SK-N-SH treated with all-trans-retinoic acid at 6 μM for 48 hours (cell line): ENCODE measurements at regions not wholly inside any gene's neighbourhood (a gene's known extent, or its start where the extent isn't known, plus 50 kb on each side); places are given as distances from the start of the nearest gene placed in this dataset.
"Not testable (repeated sequence)": the region's sequence is repeated elsewhere in the genome, so short reads cannot be mapped to it uniquely, and the experiment has no call there.

Source experiments
- ATAC-seq: fragments of 200-7000 bp; cut with Tn5 transposase; 3 replicates; pipeline ENCODE4 v1.9.1; 2020; ENCODE audit warnings: mild to moderate bottlenecking, moderate library complexity
- ARNTL ChIP-seq: fragments of 450-650 bp; formaldehyde crosslinking; IDR thresholded peaks from 2 replicates; pipeline ENCODE4 v1.5.0; 2020; ENCODE audit warnings: low read depth, mild to moderate bottlenecking, moderate library complexity, borderline replicate concordance
- BACH2 ChIP-seq: fragments of 250-450 bp; sonication (Bioruptor Pico); IDR thresholded peaks from 2 replicates; pipeline ENCODE4 v1.9.0; 2021; ENCODE audit warnings: mild to moderate bottlenecking, borderline replicate concordance
- CSDC2 ChIP-seq: fragments of 250-450 bp; sonication (Bioruptor Pico); IDR thresholded peaks from 2 replicates; pipeline ENCODE4 v1.5.0; 2020; ENCODE audit warnings: mild to moderate bottlenecking, moderate library complexity
- ESRRG ChIP-seq: fragments of 250-450 bp; sonication (Bioruptor Pico); IDR thresholded peaks from 2 replicates; pipeline ENCODE4 v1.6.1; 2021; ENCODE audit warnings: mild to moderate bottlenecking
- GLIS3 ChIP-seq: fragments of 250-450 bp; sonication (Bioruptor Pico); IDR thresholded peaks from 2 replicates; pipeline ENCODE4 v1.5.0; 2020; ENCODE audit warnings: mild to moderate bottlenecking, moderate library complexity
- ISL1 ChIP-seq: fragments of 250-450 bp; sonication (Bioruptor Pico); IDR thresholded peaks from 2 replicates; pipeline ENCODE4 v2.1.2; 2022; ENCODE audit warnings: mild to moderate bottlenecking, moderate library complexity
- OSR1 ChIP-seq: fragments of 250-450 bp; sonication (Bioruptor Pico); IDR thresholded peaks from 2 replicates; pipeline ENCODE4 v1.8.0; 2022; ENCODE audit warnings: moderate library complexity, mild to moderate bottlenecking, inconsistent platforms
- PPARA ChIP-seq: fragments of 250-450 bp; sonication (Bioruptor Pico); IDR thresholded peaks from 2 replicates; pipeline ENCODE4 v1.5.0; 2020; ENCODE audit warnings: mild to moderate bottlenecking, borderline replicate concordance
- RARB ChIP-seq: fragments of 250-450 bp; sonication (Bioruptor Pico); IDR thresholded peaks from 2 replicates; pipeline ENCODE4 v1.8.0; 2021; ENCODE audit warnings: mild to moderate bottlenecking, moderate library complexity
- SNAI2 ChIP-seq: fragments of 250-450 bp; sonication (Bioruptor Pico); IDR thresholded peaks from 2 replicates; pipeline ENCODE4 v1.5.0; 2020; ENCODE audit warnings: mild to moderate bottlenecking, moderate library complexity
- TCF4 ChIP-seq: fragments of 250-450 bp; sonication (Bioruptor Pico); IDR thresholded peaks from 2 replicates; pipeline ENCODE4 v1.8.0; 2021; ENCODE audit warnings: mild to moderate bottlenecking, moderate library complexity, borderline replicate concordance
- ZFP3 ChIP-seq: fragments of 250-450 bp; sonication (Bioruptor Pico); IDR thresholded peaks from 2 replicates; pipeline ENCODE4 v1.5.0; 2020; ENCODE audit warnings: mild to moderate bottlenecking, moderate library complexity
- ZFP30 ChIP-seq: fragments of 450-650 bp; formaldehyde crosslinking; IDR thresholded peaks from 2 replicates; pipeline ENCODE4 v1.5.0; 2022; ENCODE audit warnings: mild to moderate bottlenecking, moderate library complexity
- ZNF565 ChIP-seq: fragments of 450-650 bp; formaldehyde crosslinking; conservative IDR thresholded peaks from 2 replicates; pipeline ENCODE4 v1.5.0; 2020; ENCODE audit warnings: low read depth, mild to moderate bottlenecking, moderate library complexity
- ZNF70 ChIP-seq: fragments of 450-650 bp; formaldehyde crosslinking; IDR thresholded peaks from 2 replicates; pipeline ENCODE4 v1.5.0; 2020; ENCODE audit warnings: mild to moderate bottlenecking, moderate library complexity
- ZNF8 ChIP-seq: fragments of 450-650 bp; formaldehyde crosslinking; IDR thresholded peaks from 2 replicates; pipeline ENCODE4 v1.5.0; 2020; ENCODE audit warnings: mild to moderate bottlenecking, moderate library complexity
- TF ChIP-seq, protein P1 (sequence below): fragments of 250-450 bp; sonication (Bioruptor Pico); IDR thresholded peaks from 2 replicates; pipeline ENCODE4 v1.5.0; 2020; ENCODE audit warnings: mild to moderate bottlenecking, moderate library complexity
- TF ChIP-seq, protein P2 (sequence below): fragments of 250-450 bp; sonication (Bioruptor Pico); IDR thresholded peaks from 2 replicates; pipeline ENCODE4 v1.5.1; 2021; ENCODE audit warnings: mild to moderate bottlenecking, moderate library complexity
- TF ChIP-seq, protein P3 (sequence below): fragments of 250-450 bp; sonication (Bioruptor Pico); IDR thresholded peaks from 2 replicates; pipeline ENCODE4 v1.8.0; 2021; ENCODE audit warnings: low read depth, mild to moderate bottlenecking, moderate library complexity, borderline replicate concordance
- TF ChIP-seq, protein P4 (sequence below): fragments of 250-450 bp; sonication (Bioruptor Pico); IDR thresholded peaks from 2 replicates; pipeline ENCODE4 v1.8.0; 2020; ENCODE audit warnings: mild to moderate bottlenecking, moderate library complexity, borderline replicate concordance
- TF ChIP-seq, protein P5 (sequence below): fragments of 250-450 bp; sonication (Bioruptor Pico); IDR thresholded peaks from 2 replicates; pipeline ENCODE4 v1.5.1; 2020; ENCODE audit warnings: low read depth, mild to moderate bottlenecking, moderate library complexity

DNA sequence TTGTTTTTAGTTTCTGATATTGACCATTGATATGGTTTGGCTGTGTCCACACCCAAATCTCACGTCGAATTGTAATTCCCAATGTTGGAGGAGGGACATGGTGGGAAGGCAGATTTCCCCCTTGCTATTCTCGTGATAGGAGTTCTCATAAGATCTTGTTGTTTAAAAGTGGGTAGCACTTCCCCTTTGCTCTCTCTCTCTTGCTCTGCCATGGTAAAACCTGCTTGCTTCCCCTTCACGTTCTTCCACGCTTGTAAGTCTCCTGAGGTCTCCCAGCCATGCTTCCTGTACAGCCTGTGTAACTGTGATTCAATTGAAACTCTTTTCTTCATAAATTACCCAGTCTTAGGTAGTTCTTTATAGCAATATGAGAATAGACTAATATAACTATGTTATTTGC is 203.6 kb upstream of the CHORDC1 start (continued):
- TF ChIP-seq, protein P1, sequence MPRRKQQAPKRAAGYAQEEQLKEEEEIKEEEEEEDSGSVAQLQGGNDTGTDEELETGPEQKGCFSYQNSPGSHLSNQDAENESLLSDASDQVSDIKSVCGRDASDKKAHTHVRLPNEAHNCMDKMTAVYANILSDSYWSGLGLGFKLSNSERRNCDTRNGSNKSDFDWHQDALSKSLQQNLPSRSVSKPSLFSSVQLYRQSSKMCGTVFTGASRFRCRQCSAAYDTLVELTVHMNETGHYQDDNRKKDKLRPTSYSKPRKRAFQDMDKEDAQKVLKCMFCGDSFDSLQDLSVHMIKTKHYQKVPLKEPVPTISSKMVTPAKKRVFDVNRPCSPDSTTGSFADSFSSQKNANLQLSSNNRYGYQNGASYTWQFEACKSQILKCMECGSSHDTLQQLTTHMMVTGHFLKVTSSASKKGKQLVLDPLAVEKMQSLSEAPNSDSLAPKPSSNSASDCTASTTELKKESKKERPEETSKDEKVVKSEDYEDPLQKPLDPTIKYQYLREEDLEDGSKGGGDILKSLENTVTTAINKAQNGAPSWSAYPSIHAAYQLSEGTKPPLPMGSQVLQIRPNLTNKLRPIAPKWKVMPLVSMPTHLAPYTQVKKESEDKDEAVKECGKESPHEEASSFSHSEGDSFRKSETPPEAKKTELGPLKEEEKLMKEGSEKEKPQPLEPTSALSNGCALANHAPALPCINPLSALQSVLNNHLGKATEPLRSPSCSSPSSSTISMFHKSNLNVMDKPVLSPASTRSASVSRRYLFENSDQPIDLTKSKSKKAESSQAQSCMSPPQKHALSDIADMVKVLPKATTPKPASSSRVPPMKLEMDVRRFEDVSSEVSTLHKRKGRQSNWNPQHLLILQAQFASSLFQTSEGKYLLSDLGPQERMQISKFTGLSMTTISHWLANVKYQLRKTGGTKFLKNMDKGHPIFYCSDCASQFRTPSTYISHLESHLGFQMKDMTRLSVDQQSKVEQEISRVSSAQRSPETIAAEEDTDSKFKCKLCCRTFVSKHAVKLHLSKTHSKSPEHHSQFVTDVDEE (CRISPR knock-in tag), result no peak
- TF ChIP-seq TCF4 (CRISPR knock-in tag) (no peak), CSDC2 (CRISPR knock-in tag) (no peak)

DNA sequence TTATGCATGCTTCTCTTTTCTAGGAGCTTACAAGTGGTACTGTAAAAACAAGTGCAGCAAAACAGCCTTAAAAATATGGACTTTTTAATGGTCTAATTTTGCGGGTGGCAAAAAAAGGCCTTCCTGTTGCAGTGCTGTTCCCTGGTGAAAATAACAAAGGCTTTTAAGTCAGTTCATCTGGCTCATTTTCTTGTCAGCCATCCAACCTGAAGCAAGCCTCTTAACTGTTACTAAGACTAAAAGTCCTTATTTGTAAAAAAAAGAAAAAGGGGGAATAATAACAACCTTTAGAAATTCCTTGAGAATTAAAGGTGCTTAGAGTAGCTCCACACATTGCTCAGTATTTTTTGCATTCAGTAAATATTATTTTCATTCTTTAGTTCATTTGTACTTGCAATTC is 200.5 kb upstream of the CHORDC1 start:
- no peak for ATAC-seq
- TF ChIP-seq ZNF565 (CRISPR knock-in tag), result no peak
- no peak for TF ChIP-seq SNAI2
- TF ChIP-seq ZNF8 (CRISPR knock-in tag), result no peak
- TF ChIP-seq, protein P2, sequence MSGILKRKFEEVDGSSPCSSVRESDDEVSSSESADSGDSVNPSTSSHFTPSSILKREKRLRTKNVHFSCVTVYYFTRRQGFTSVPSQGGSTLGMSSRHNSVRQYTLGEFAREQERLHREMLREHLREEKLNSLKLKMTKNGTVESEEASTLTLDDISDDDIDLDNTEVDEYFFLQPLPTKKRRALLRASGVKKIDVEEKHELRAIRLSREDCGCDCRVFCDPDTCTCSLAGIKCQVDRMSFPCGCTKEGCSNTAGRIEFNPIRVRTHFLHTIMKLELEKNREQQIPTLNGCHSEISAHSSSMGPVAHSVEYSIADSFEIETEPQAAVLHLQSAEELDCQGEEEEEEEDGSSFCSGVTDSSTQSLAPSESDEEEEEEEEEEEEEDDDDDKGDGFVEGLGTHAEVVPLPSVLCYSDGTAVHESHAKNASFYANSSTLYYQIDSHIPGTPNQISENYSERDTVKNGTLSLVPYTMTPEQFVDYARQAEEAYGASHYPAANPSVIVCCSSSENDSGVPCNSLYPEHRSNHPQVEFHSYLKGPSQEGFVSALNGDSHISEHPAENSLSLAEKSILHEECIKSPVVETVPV, result no peak
- no peak for TF ChIP-seq ARNTL
- no peak for TF ChIP-seq ZFP30 (CRISPR knock-in tag)
- no peak for TF ChIP-seq ZNF70 (CRISPR knock-in tag)

DNA sequence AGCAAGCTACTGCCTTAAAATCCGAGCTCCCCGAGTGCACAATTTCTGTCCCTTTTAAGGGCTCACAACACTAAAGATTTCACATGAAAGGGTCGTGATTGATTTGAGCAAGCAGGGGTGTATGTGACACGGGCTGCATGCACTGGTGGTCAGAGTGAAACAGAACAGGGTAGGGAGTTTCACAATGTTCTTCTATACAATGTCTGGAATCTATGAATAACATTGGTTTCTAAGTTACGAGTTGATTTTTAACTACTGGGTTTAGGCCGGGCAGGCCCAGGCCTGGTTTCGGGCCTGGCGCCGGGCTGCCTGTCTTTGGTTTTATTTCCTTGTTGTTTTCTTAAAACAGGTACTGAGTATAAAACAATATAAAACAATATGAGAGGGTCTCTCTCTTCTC is 199.9 kb upstream of the CHORDC1 start:
- not testable (repeated sequence) for ATAC-seq

DNA sequence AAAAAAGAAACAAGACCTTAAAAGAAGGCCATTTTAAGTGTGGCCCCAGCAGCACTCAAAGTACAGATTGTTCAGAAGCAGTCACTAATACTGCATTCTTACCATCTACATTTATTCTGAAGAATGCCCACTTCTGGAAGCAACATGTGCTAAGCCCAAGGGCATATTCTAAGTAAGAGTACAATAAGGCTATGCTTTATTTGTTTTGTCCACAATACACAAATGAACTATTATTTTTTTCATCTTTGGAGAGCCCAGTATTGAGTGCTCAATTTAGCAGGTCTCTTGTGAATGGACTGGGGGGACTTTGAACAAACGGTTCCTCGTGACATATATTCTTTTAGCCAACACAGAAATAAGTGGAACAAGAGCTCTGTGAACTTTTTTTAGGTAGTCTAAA is 191.4 kb upstream of the CHORDC1 start:
- ATAC-seq, result no peak

More for the DNA sequence above, 191.4 kb upstream of the CHORDC1 start:
- TF ChIP-seq, protein P3, sequence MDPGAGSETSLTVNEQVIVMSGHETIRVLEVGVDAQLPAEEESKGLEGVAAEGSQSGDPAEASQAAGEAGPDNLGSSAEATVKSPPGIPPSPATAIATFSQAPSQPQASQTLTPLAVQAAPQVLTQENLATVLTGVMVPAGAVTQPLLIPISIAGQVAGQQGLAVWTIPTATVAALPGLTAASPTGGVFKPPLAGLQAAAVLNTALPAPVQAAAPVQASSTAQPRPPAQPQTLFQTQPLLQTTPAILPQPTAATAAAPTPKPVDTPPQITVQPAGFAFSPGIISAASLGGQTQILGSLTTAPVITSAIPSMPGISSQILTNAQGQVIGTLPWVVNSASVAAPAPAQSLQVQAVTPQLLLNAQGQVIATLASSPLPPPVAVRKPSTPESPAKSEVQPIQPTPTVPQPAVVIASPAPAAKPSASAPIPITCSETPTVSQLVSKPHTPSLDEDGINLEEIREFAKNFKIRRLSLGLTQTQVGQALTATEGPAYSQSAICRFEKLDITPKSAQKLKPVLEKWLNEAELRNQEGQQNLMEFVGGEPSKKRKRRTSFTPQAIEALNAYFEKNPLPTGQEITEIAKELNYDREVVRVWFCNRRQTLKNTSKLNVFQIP (CRISPR knock-in tag), result no peak
- TF ChIP-seq CSDC2 (CRISPR knock-in tag) (no peak), ESRRG (CRISPR knock-in tag) (no peak), RARB (CRISPR knock-in tag) (no peak), PPARA (CRISPR knock-in tag) (no peak), OSR1 (CRISPR knock-in tag) (no peak), BACH2 (CRISPR knock-in tag) (no peak), ZFP3 (CRISPR knock-in tag) (no peak), ZNF70 (CRISPR knock-in tag) (no peak), ZFP30 (CRISPR knock-in tag) (no peak), SNAI2 (no peak), TCF4 (CRISPR knock-in tag) (no peak), ISL1 (CRISPR knock-in tag) (no peak), GLIS3 (CRISPR knock-in tag) (no peak), ZNF565 (CRISPR knock-in tag) (no peak), ARNTL (no peak)
- TF ChIP-seq, protein P4, sequence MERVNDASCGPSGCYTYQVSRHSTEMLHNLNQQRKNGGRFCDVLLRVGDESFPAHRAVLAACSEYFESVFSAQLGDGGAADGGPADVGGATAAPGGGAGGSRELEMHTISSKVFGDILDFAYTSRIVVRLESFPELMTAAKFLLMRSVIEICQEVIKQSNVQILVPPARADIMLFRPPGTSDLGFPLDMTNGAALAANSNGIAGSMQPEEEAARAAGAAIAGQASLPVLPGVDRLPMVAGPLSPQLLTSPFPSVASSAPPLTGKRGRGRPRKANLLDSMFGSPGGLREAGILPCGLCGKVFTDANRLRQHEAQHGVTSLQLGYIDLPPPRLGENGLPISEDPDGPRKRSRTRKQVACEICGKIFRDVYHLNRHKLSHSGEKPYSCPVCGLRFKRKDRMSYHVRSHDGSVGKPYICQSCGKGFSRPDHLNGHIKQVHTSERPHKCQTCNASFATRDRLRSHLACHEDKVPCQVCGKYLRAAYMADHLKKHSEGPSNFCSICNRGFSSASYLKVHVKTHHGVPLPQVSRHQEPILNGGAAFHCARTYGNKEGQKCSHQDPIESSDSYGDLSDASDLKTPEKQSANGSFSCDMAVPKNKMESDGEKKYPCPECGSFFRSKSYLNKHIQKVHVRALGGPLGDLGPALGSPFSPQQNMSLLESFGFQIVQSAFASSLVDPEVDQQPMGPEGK (CRISPR knock-in tag), result no peak
- TF ChIP-seq, protein P2, result no peak
- TF ChIP-seq, protein P5, sequence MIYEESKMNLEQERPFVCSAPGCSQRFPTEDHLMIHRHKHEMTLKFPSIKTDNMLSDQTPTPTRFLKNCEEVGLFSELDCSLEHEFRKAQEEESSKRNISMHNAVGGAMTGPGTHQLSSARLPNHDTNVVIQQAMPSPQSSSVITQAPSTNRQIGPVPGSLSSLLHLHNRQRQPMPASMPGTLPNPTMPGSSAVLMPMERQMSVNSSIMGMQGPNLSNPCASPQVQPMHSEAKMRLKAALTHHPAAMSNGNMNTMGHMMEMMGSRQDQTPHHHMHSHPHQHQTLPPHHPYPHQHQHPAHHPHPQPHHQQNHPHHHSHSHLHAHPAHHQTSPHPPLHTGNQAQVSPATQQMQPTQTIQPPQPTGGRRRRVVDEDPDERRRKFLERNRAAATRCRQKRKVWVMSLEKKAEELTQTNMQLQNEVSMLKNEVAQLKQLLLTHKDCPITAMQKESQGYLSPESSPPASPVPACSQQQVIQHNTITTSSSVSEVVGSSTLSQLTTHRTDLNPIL, result no peak
- TF ChIP-seq, protein P1 (CRISPR knock-in tag), result no peak
- TF ChIP-seq, all 23 proteins: peak for 0
